ENCODE measurements at regions not wholly inside any gene's neighbourhood (a gene's known extent, or its start where the extent isn't known, plus 50 kb on each side); places are given as distances from the start of the nearest gene placed in this dataset.

- TF ChIP-seq POLR2A (IDR thresholded peaks at IDR 0.05; ENCODE audit: borderline replicate concordance, extremely low read depth, insufficient read depth, insufficient read length) (no peak), TCF7L2 (IDR thresholded peaks at IDR 0.05; ENCODE audit: borderline replicate concordance, extremely low read depth, insufficient read depth, insufficient read length) (no peak), EZH2 (IDR thresholded peaks at IDR 0.05) (no peak), ZNF274 (IDR thresholded peaks at IDR 0.05; ENCODE audit: low read depth, low read length) (no peak), RAD21 (IDR thresholded peaks at IDR 0.05; ENCODE audit: low read depth) (no peak), JUND (IDR thresholded peaks at IDR 0.05) (no peak), SRF (IDR thresholded peaks at IDR 0.05; ENCODE audit: low read depth) (no peak), ELF1 (IDR thresholded peaks at IDR 0.05; ENCODE audit: borderline replicate concordance, low read depth) (no peak), EZH2phosphoT487 (IDR thresholded peaks at IDR 0.05; ENCODE audit: borderline replicate concordance) (no peak)
- TF ChIP-seq, protein P1, sequence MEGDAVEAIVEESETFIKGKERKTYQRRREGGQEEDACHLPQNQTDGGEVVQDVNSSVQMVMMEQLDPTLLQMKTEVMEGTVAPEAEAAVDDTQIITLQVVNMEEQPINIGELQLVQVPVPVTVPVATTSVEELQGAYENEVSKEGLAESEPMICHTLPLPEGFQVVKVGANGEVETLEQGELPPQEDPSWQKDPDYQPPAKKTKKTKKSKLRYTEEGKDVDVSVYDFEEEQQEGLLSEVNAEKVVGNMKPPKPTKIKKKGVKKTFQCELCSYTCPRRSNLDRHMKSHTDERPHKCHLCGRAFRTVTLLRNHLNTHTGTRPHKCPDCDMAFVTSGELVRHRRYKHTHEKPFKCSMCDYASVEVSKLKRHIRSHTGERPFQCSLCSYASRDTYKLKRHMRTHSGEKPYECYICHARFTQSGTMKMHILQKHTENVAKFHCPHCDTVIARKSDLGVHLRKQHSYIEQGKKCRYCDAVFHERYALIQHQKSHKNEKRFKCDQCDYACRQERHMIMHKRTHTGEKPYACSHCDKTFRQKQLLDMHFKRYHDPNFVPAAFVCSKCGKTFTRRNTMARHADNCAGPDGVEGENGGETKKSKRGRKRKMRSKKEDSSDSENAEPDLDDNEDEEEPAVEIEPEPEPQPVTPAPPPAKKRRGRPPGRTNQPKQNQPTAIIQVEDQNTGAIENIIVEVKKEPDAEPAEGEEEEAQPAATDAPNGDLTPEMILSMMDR (IDR thresholded peaks at IDR 0.05 in 2 of 3, conservative IDR thresholded peaks at IDR 0.05 in 1 of 3; ENCODE audit: borderline replicate concordance in 1 of 3, insufficient read depth in 1 of 3, low read depth in 2 of 3, low read length in 2 of 3): no peak
- TF ChIP-seq, protein P2, sequence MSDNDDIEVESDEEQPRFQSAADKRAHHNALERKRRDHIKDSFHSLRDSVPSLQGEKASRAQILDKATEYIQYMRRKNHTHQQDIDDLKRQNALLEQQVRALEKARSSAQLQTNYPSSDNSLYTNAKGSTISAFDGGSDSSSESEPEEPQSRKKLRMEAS (IDR thresholded peaks at IDR 0.05): no peak
- TF ChIP-seq, protein P3, sequence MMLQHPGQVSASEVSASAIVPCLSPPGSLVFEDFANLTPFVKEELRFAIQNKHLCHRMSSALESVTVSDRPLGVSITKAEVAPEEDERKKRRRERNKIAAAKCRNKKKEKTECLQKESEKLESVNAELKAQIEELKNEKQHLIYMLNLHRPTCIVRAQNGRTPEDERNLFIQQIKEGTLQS (IDR thresholded peaks at IDR 0.05): no peak
- TF ChIP-seq, protein P4, sequence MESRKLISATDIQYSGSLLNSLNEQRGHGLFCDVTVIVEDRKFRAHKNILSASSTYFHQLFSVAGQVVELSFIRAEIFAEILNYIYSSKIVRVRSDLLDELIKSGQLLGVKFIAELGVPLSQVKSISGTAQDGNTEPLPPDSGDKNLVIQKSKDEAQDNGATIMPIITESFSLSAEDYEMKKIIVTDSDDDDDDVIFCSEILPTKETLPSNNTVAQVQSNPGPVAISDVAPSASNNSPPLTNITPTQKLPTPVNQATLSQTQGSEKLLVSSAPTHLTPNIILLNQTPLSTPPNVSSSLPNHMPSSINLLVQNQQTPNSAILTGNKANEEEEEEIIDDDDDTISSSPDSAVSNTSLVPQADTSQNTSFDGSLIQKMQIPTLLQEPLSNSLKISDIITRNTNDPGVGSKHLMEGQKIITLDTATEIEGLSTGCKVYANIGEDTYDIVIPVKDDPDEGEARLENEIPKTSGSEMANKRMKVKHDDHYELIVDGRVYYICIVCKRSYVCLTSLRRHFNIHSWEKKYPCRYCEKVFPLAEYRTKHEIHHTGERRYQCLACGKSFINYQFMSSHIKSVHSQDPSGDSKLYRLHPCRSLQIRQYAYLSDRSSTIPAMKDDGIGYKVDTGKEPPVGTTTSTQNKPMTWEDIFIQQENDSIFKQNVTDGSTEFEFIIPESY (IDR thresholded peaks at IDR 0.05; ENCODE audit: extremely low read depth, insufficient replicate concordance, low read length): no peak
These were observed 374.0 kb downstream of the RAPGEF2 start for GRCh38 chr4:159476886-159477285.

Data from HCT116 (cell line).